Glutamatergic neuron (in vitro differentiated cells): ENCODE measurements at regions not wholly inside any gene's neighbourhood (a gene's known extent, or its start where the extent isn't known, plus 50 kb on each side); places are given as distances from the start of the nearest gene placed in this dataset.
"Not testable (repeated sequence)": the region's sequence is repeated elsewhere in the genome, so short reads cannot be mapped to it uniquely, and the experiment has no call there.

ENCODE experiments used
- DNase-seq: peaks from one replicate; pipeline ENCODE4 v3.0.0; 2022
- H3K27ac Mint-ChIP-seq: one replicate; pipeline ENCODE4 v1.8.0; 2020; ENCODE audit warnings: mild to moderate bottlenecking, mixed read lengths, inconsistent platforms; ENCODE audit not compliant: unreplicated experiment
- H3K27me3 Mint-ChIP-seq: one replicate; pipeline ENCODE4 v1.8.0; 2020; ENCODE audit warnings: mild to moderate bottlenecking, moderate library complexity, mixed read lengths, inconsistent platforms; ENCODE audit not compliant: unreplicated experiment
- H3K36me3 Mint-ChIP-seq: one replicate; pipeline ENCODE4 v1.8.0; 2020; ENCODE audit warnings: mild to moderate bottlenecking, mixed read lengths, inconsistent platforms; ENCODE audit not compliant: unreplicated experiment
- H3K4me1 Mint-ChIP-seq: one replicate; pipeline ENCODE4 v1.8.0; 2020; ENCODE audit warnings: mild to moderate bottlenecking, low read depth, mixed read lengths, inconsistent platforms; ENCODE audit not compliant: unreplicated experiment
- H3K4me3 Mint-ChIP-seq: one replicate; pipeline ENCODE4 v1.8.0; 2020; ENCODE audit warnings: mild to moderate bottlenecking, mixed read lengths, inconsistent platforms; ENCODE audit not compliant: unreplicated experiment
- H3K9me3 Mint-ChIP-seq: one replicate; pipeline ENCODE4 v1.8.0; 2020; ENCODE audit warnings: mild to moderate bottlenecking, moderate library complexity, mixed read lengths, inconsistent platforms; ENCODE audit not compliant: unreplicated experiment
- TF ChIP-seq, protein P1 (sequence below): fragments of 200-600 bp; sonication (generic); IDR thresholded peaks from one replicate; pipeline ENCODE4 v1.5.0; 2021; ENCODE audit not compliant: partially characterized antibody, unreplicated experiment

DNA sequence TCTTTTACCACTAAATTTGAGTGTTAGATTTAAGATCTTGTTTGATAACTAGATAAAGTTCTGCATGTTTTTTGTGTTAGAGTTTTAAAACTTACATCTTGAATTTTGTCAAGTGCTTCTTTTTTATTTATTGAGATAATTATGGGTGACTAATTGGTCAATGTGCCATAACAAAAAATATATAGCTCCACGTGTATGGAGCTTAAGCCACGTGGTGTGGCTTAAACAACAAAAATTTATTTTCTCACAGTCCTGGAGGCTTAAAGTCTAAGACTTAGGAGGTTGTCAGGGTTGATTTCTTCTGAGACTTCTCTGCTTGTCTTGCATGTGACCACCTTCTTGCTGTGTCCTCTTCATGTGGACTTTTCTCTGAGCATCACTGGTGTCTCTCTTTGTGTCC lies 1425.2 kb downstream of the CDY2B start:
- H3K4me3 Mint-ChIP-seq, result no peak overlapping the region
- DNase-seq, result no peak
- H3K27me3 Mint-ChIP-seq, result peaks cover 2% of the 10 kb centered on the region
- no peak overlapping the region for H3K27ac Mint-ChIP-seq
- no peaks in the 10 kb centered on the region for H3K36me3 Mint-ChIP-seq
- H3K9me3 Mint-ChIP-seq, result no peaks in the 10 kb centered on the region
- no peaks in the 10 kb centered on the region for H3K4me1 Mint-ChIP-seq
- TF ChIP-seq, protein P1, sequence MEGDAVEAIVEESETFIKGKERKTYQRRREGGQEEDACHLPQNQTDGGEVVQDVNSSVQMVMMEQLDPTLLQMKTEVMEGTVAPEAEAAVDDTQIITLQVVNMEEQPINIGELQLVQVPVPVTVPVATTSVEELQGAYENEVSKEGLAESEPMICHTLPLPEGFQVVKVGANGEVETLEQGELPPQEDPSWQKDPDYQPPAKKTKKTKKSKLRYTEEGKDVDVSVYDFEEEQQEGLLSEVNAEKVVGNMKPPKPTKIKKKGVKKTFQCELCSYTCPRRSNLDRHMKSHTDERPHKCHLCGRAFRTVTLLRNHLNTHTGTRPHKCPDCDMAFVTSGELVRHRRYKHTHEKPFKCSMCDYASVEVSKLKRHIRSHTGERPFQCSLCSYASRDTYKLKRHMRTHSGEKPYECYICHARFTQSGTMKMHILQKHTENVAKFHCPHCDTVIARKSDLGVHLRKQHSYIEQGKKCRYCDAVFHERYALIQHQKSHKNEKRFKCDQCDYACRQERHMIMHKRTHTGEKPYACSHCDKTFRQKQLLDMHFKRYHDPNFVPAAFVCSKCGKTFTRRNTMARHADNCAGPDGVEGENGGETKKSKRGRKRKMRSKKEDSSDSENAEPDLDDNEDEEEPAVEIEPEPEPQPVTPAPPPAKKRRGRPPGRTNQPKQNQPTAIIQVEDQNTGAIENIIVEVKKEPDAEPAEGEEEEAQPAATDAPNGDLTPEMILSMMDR, result no peak

DNA sequence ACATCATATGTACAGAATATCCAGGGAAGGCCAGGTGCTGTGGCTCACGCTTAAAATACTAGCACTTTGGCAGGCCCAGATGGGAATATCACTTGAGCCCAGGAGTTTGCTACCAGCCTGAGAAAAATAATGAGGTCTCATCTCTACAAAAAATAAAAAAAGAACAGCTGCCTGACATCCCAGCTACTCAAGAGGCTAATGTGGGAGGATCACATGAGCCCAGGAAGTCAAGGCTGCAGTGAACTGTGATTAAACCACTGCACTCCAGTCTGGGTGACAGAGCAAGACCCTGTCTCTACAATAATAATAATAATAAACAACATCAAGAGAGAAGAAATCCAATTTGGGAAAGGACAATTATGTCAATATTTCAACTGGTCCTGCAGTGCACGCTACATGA lies 1433.9 kb downstream of the CDY2B start:
- H3K9me3 Mint-ChIP-seq, result no peaks in the 10 kb centered on the region
- no peak overlapping the region for H3K4me3 Mint-ChIP-seq
- no peaks in the 10 kb centered on the region for H3K36me3 Mint-ChIP-seq
- no peaks in the 10 kb centered on the region for H3K4me1 Mint-ChIP-seq
- TF ChIP-seq, protein P1, result no peak
- H3K27ac Mint-ChIP-seq, result no peak overlapping the region
- DNase-seq, result no peak
- no peaks in the 10 kb centered on the region for H3K27me3 Mint-ChIP-seq

DNA sequence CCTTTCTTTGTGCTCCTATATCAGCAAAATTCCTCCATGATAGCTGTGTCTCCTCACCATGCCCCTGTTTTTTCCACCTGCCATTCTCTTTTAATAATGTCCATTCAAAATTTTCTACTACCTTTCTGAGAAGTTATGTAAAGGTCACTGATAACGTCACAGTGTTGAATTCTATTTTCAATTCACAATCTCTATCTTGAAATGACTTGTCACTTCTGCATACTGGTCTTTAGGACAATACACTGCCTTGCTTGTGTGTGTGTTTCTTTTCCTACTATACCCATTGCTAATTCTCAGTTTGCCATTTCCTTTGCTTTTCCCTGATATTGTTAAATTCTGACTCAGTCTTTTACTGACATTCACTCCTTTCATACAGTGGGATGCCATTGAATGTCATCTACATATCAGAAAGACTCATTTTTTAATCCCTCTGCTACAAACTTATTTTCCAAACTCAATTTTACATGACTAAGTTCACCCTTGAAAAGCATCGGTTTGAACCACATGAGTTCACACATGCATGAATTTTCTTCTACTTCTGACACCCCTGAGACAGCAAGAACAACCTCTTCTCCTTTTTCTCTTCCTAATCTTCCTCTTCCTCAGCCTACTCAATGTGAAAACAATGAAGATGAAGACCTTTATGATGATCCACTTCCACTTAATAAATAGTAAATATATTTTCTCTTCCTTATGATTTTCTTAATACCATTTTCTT lies 1470.7 kb downstream of the CDY2B start:
- not testable (repeated sequence) for H3K36me3 Mint-ChIP-seq, H3K27ac Mint-ChIP-seq, H3K9me3 Mint-ChIP-seq, DNase-seq, H3K4me3 Mint-ChIP-seq, H3K27me3 Mint-ChIP-seq, H3K4me1 Mint-ChIP-seq

DNA sequence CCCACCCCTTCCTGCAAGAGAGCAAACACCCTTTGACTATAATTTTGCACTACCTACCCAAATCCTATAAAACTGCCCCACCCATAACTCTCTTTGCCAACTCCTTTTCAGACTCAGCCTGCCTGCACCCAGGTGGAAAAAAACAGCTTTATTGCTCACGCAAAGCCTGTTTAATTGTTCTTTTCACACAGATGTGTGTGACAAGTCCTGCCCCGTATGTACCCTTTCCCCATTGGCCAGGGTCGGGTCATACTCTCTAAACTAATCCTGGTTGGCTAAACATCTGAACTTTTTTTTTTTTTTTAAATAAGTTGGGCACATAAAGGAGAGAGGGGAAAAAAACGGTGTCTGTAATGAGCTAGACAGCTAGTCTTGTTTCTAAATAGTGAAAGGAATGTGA lies 1500.6 kb downstream of the CDY2B start:
- H3K36me3 Mint-ChIP-seq, H3K27me3 Mint-ChIP-seq, H3K9me3 Mint-ChIP-seq, H3K4me1 Mint-ChIP-seq, H3K4me3 Mint-ChIP-seq, DNase-seq, H3K27ac Mint-ChIP-seq: not testable (repeated sequence)

DNA sequence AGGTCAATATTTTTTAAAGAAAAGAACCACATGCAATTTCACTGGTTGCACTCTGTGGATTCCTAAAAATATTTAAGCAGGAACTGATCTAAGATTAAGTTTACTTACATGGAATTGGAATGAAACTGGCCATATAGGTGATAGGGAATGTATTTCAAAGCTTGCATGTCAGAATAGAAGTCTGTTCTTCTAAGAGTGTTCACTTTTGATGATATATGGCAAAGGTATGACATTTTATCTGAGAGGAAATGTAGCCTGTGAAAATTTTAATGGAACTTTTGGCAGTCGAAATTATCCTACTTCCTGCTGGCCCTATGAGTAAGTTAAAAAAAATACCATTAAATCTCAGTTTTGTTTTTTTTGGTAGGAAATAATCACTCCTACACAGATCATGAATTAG lies 1538.4 kb downstream of the CDY2B start:
- not testable (repeated sequence) for H3K9me3 Mint-ChIP-seq, H3K4me1 Mint-ChIP-seq, H3K36me3 Mint-ChIP-seq, H3K27me3 Mint-ChIP-seq, H3K27ac Mint-ChIP-seq, DNase-seq, H3K4me3 Mint-ChIP-seq

DNA sequence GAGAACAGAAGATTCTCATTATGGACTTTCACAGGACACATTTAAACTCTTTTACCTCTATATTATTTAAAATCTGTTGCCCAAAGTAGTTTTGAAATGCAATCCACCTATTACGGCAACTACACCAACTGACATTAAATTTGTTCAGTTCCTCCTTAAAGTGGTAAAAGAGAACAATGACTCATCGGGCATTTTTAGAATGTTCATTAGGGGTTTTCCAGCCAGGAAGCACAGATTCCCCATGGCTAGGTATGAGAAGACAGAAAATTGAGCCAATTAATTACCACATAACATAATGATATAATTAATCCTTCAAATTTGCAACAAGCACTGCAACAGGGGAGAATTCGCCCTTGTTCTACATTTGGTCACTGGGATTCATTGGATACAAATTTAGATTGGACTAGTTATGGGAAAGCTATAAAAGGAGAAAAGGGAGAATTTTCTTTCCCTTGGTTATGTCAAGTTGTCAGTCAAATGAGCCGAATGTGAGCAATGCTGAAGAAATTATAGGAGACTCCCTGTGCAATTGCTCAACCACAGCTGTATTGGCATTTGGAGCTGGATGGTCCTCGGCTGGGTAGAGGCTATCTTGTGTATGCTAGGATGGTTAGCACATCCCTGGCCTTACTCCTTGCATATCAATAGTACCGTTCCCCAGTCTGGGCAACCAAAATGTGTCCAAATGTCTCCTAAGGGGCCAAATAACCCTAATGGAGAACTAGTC lies 1549.8 kb downstream of the CDY2B start:
- H3K4me1 Mint-ChIP-seq, H3K27ac Mint-ChIP-seq, H3K36me3 Mint-ChIP-seq: not testable (repeated sequence)

DNA sequence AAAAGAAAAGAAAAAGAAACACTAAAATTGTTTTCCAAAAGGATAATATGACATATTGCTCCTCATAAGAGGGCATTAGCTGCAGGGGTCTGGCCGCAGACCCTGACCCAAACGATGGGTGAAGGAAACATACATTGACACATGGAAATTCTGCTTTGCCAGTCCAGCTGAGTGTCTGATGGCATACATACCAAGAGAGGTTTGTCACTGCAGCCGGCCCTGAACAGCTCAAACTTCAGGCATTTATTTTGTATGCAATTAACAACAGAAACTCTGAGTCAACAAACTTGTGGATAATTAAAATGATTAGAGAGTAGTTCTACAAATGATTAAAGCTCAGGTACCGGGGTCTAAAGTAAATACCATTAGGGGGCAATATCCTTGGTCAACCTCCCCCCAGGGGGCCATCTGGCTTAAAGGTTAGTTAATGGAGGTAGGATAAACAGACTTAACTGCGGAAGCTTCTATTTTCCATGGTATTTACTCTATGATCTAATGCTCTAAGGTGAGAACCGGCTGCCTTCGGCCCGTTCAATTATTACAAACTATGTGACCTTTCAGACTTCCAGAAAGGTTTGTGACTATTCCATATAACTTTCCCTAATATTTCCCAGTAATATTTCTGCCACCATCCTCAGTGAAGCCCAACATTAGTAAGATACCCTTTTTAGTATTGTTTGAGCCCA lies 1550.7 kb downstream of the CDY2B start:
- not testable (repeated sequence) for H3K9me3 Mint-ChIP-seq, H3K4me1 Mint-ChIP-seq, H3K27ac Mint-ChIP-seq, DNase-seq, H3K4me3 Mint-ChIP-seq, H3K27me3 Mint-ChIP-seq, H3K36me3 Mint-ChIP-seq

More for the DNA sequence above, 1549.8 kb downstream of the CDY2B start:
- not testable (repeated sequence) for H3K4me3 Mint-ChIP-seq, DNase-seq, H3K9me3 Mint-ChIP-seq, H3K27me3 Mint-ChIP-seq
